Progenitor cell of endocrine pancreas (in vitro differentiated cells): ENCODE measurements at regions not wholly inside any gene's neighbourhood (a gene's known extent, or its start where the extent isn't known, plus 50 kb on each side); places are given as distances from the start of the nearest gene placed in this dataset.

Experiments used
- DNase-seq: peaks from one replicate; pipeline ENCODE4 v3.0.0; 2021; ENCODE audit warnings: low spot score; ENCODE audit not compliant: unreplicated experiment
- H3K27ac Mint-ChIP-seq: 2 replicates; pipeline ENCODE4 v1.8.0; 2021; ENCODE audit warnings: mild to moderate bottlenecking, moderate library complexity, mixed read lengths
- H3K27me3 Mint-ChIP-seq: 2 replicates; pipeline ENCODE4 v1.8.0; 2021; ENCODE audit warnings: mixed read lengths
- H3K36me3 Mint-ChIP-seq: 2 replicates; pipeline ENCODE4 v1.8.0; 2022; ENCODE audit warnings: mixed read lengths; ENCODE audit not compliant: insufficient read depth
- H3K4me1 Mint-ChIP-seq: 2 replicates; pipeline ENCODE4 v1.8.0; 2021; ENCODE audit warnings: low read depth, mixed read lengths
- H3K4me3 Mint-ChIP-seq: 2 replicates; pipeline ENCODE4 v1.8.0; 2021; ENCODE audit warnings: low read depth, mild to moderate bottlenecking, moderate library complexity, mixed read lengths
- H3K9me3 Mint-ChIP-seq: 2 replicates; pipeline ENCODE4 v1.8.0; 2021; ENCODE audit warnings: low read depth, mixed read lengths
- CTCF ChIP-seq: fragments of 200-600 bp; sonication (generic); IDR thresholded peaks from one replicate; pipeline ENCODE4 v1.5.0; 2021; ENCODE audit warnings: antibody characterized with exemption, mild to moderate bottlenecking; ENCODE audit not compliant: unreplicated experiment

- Mint-ChIP-seq H3K27ac (no peak overlapping the region), H3K36me3 (no peaks in the 10 kb centered on the region), H3K27me3 (no peaks in the 10 kb centered on the region), H3K4me1 (peaks cover 10% of the 10 kb centered on the region), H3K9me3 (no peaks in the 10 kb centered on the region), H3K4me3 (no peak overlapping the region)
- no peak for TF ChIP-seq CTCF
- DNase-seq, result no peak
Observed at GRCh38 chr5:162543437-162543836, 475.9 kb downstream of the GABRG2 start.

GRCh38 chr5:162544905-162545304 is 477.3 kb downstream of the GABRG2 start:
- H3K4me1 Mint-ChIP-seq, result peaks cover 8% of the 10 kb centered on the region
- no peaks in the 10 kb centered on the region for H3K27me3 Mint-ChIP-seq
- no peak for DNase-seq
- no peak overlapping the region for H3K27ac Mint-ChIP-seq
- no peaks in the 10 kb centered on the region for H3K36me3 Mint-ChIP-seq
- no peak overlapping the region for H3K4me3 Mint-ChIP-seq
- H3K9me3 Mint-ChIP-seq, result peaks cover 2% of the 10 kb centered on the region
- TF ChIP-seq CTCF, result no peak

GRCh38 chr5:162550236-162550635 is 482.7 kb downstream of the GABRG2 start:
- no peak for DNase-seq
- Mint-ChIP-seq H3K4me3 (no peak overlapping the region), H3K9me3 (peaks cover 2% of the 10 kb centered on the region), H3K36me3 (no peaks in the 10 kb centered on the region), H3K27me3 (no peaks in the 10 kb centered on the region), H3K4me1 (no peaks in the 10 kb centered on the region), H3K27ac (no peak overlapping the region)
- no peak for TF ChIP-seq CTCF

GRCh38 chr5:162558120-162558519 is 490.5 kb downstream of the GABRG2 start:
- no peak for TF ChIP-seq CTCF
- DNase-seq, result no peak
- H3K4me3 Mint-ChIP-seq, result no peak overlapping the region
- no peaks in the 10 kb centered on the region for H3K27me3 Mint-ChIP-seq
- H3K4me1 Mint-ChIP-seq, result no peaks in the 10 kb centered on the region
- H3K27ac Mint-ChIP-seq, result no peak overlapping the region
- H3K36me3 Mint-ChIP-seq, result no peaks in the 10 kb centered on the region
- peaks cover 2% of the 10 kb centered on the region for H3K9me3 Mint-ChIP-seq

- no peaks in the 10 kb centered on the region for H3K27me3 Mint-ChIP-seq
- no peaks in the 10 kb centered on the region for H3K9me3 Mint-ChIP-seq
- H3K4me3 Mint-ChIP-seq, result no peak overlapping the region
- DNase-seq, result no peak
- H3K27ac Mint-ChIP-seq, result no peak overlapping the region
- no peak for TF ChIP-seq CTCF
- H3K4me1 Mint-ChIP-seq, result peaks cover 4% of the 10 kb centered on the region
- H3K36me3 Mint-ChIP-seq, result no peaks in the 10 kb centered on the region
Observed at GRCh38 chr5:162567644-162568043, 500.1 kb downstream of the GABRG2 start.
